Neural progenitor cell (in vitro differentiated cells): ENCODE measurements at regions not wholly inside any gene's neighbourhood (a gene's known extent, or its start where the extent isn't known, plus 50 kb on each side); places are given as distances from the start of the nearest gene placed in this dataset.

Experiments used
- DNase-seq: peaks from one replicate; pipeline ENCODE4 v3.0.0-alpha.2; 2016; ENCODE audit warnings: low spot score
- H2AFZ ChIP-seq: fragments of 200-600 bp; sonication (generic); replicated peaks from 2 replicates; pipeline ENCODE4 v1.6.1; 2016; ENCODE audit warnings: antibody characterized with exemption
- H3F3A ChIP-seq: fragments of 200-600 bp; sonication (generic); 2 replicates; pipeline ENCODE4 v1.6.1; 2016; ENCODE audit warnings: antibody characterized with exemption, low read depth
- H3K27ac ChIP-seq: fragments of 200-600 bp; sonication (generic); 2 replicates; pipeline ENCODE4 v1.5.1; 2016; ENCODE audit warnings: mild to moderate bottlenecking
- H3K27me3 ChIP-seq: fragments of 200-600 bp; sonication (generic); 2 replicates; pipeline ENCODE4 v1.6.1; 2016; ENCODE audit warnings: mild to moderate bottlenecking, moderate library complexity
- H3K36me3 ChIP-seq: fragments of 200-600 bp; sonication (generic); 2 replicates; pipeline ENCODE4 v1.5.1; 2016
- H3K4me1 ChIP-seq: fragments of 200-600 bp; sonication (generic); 2 replicates; pipeline ENCODE4 v1.6.1; 2016; ENCODE audit warnings: mixed run types
- H3K4me2 ChIP-seq: fragments of 200-600 bp; sonication (generic); 2 replicates; pipeline ENCODE4 v1.6.1; 2016
- H3K4me3 ChIP-seq: fragments of 200-600 bp; sonication (generic); 2 replicates; pipeline ENCODE4 v1.5.1; 2016
- H3K79me2 ChIP-seq: fragments of 200-600 bp; sonication (generic); 2 replicates; pipeline ENCODE4 v1.6.1; 2016; ENCODE audit warnings: low read depth
- H3K9ac ChIP-seq: fragments of 200-600 bp; sonication (generic); 2 replicates; pipeline ENCODE4 v1.6.1; 2016
- H3K9me3 ChIP-seq: fragments of 200-600 bp; sonication (generic); 2 replicates; pipeline ENCODE4 v1.5.1; 2016; ENCODE audit warnings: low read depth
- H4K20me1 ChIP-seq: fragments of 200-600 bp; sonication (generic); 2 replicates; pipeline ENCODE4 v1.6.1; 2016; ENCODE audit warnings: low read depth
- H3K27ac Mint-ChIP-seq: 3 replicates; pipeline ENCODE4 v1.8.0; 2021; ENCODE audit warnings: mixed read lengths
- H3K27me3 Mint-ChIP-seq: 2 replicates; pipeline ENCODE4 v1.8.0; 2022; ENCODE audit warnings: low read depth, mild to moderate bottlenecking, inconsistent platforms, moderate library complexity, mixed read lengths; ENCODE audit not compliant: insufficient read depth
- H3K36me3 Mint-ChIP-seq: 3 replicates; pipeline ENCODE4 v1.8.0; 2021; ENCODE audit warnings: mixed read lengths
- H3K4me1 Mint-ChIP-seq: 3 replicates; pipeline ENCODE4 v1.8.0; 2021; ENCODE audit warnings: mixed read lengths
- H3K4me3 Mint-ChIP-seq: 3 replicates; pipeline ENCODE4 v1.8.0; 2021; ENCODE audit warnings: mild to moderate bottlenecking, moderate library complexity, mixed read lengths
- H3K9me3 Mint-ChIP-seq: 3 replicates; pipeline ENCODE4 v1.8.0; 2020; ENCODE audit warnings: mixed read lengths
- CTCF ChIP-seq: fragments of 200-600 bp; sonication (generic); IDR thresholded peaks from 2 replicates; pipeline ENCODE4 v1.5.1; 2017; ENCODE audit warnings: antibody characterized with exemption, mild to moderate bottlenecking
- EZH2 ChIP-seq: fragments of 200-600 bp; sonication (generic); IDR thresholded peaks from 2 replicates; pipeline ENCODE4 v1.6.1; 2017; ENCODE audit warnings: antibody characterized with exemption, mild to moderate bottlenecking, moderate library complexity
- EZH2phosphoT487 ChIP-seq: fragments of 200-600 bp; sonication (generic); IDR thresholded peaks from 2 replicates; pipeline ENCODE4 v1.6.1; 2017; ENCODE audit warnings: antibody characterized with exemption

GRCh38 chr5:99827136-99827535 is 708.0 kb upstream of the FAM174A start:
- Histone ChIP-seq H2AFZ (no peak overlapping the region), H3K9me3 (no peaks in the 10 kb centered on the region), H4K20me1 (no peaks in the 10 kb centered on the region), H3K79me2 (no peaks in the 10 kb centered on the region), H3K27ac (no peak overlapping the region), H3K27me3 (no peaks in the 10 kb centered on the region), H3K9ac (no peak overlapping the region), H3K4me2 (no peak overlapping the region), H3K4me3 (no peak overlapping the region), H3F3A (no peaks in the 10 kb centered on the region), H3K36me3 (no peaks in the 10 kb centered on the region), H3K4me1 (no peaks in the 10 kb centered on the region)
- Mint-ChIP-seq H3K27ac (no peak overlapping the region), H3K27me3 (no peaks in the 10 kb centered on the region), H3K4me1 (no peaks in the 10 kb centered on the region), H3K36me3 (no peaks in the 10 kb centered on the region), H3K9me3 (no peaks in the 10 kb centered on the region), H3K4me3 (no peak overlapping the region)
- DNase-seq, result no peak
- no peak for TF ChIP-seq CTCF
- TF ChIP-seq EZH2, result no peak

GRCh38 chr5:99817796-99818195 is 717.4 kb upstream of the FAM174A start:
- Histone ChIP-seq H4K20me1 (no peaks in the 10 kb centered on the region), H3K9ac (no peak overlapping the region), H3K9me3 (no peaks in the 10 kb centered on the region), H3K4me3 (no peak overlapping the region), H2AFZ (no peak overlapping the region), H3K27ac (no peak overlapping the region), H3K27me3 (no peaks in the 10 kb centered on the region), H3K79me2 (no peaks in the 10 kb centered on the region), H3K36me3 (no peaks in the 10 kb centered on the region), H3F3A (no peaks in the 10 kb centered on the region), H3K4me1 (no peaks in the 10 kb centered on the region), H3K4me2 (no peak overlapping the region)
- Mint-ChIP-seq H3K27me3 (no peaks in the 10 kb centered on the region), H3K4me3 (no peak overlapping the region), H3K4me1 (no peaks in the 10 kb centered on the region), H3K9me3 (no peaks in the 10 kb centered on the region), H3K36me3 (no peaks in the 10 kb centered on the region), H3K27ac (no peak overlapping the region)
- no peak for DNase-seq
- TF ChIP-seq CTCF (no peak), EZH2 (no peak), EZH2phosphoT487 (no peak)

GRCh38 chr5:99814321-99815063 is 720.7 kb upstream of the FAM174A start:
- Mint-ChIP-seq H3K36me3 (no peaks in the 10 kb centered on the region), H3K27ac (no peak overlapping the region), H3K9me3 (no peaks in the 10 kb centered on the region), H3K27me3 (no peaks in the 10 kb centered on the region), H3K4me1 (no peaks in the 10 kb centered on the region), H3K4me3 (no peak overlapping the region)
- Histone ChIP-seq H3F3A (no peaks in the 10 kb centered on the region), H3K4me2 (no peak overlapping the region), H3K36me3 (no peaks in the 10 kb centered on the region), H3K4me3 (no peak overlapping the region), H3K9me3 (no peaks in the 10 kb centered on the region), H3K27ac (no peak overlapping the region), H2AFZ (no peak overlapping the region), H4K20me1 (no peaks in the 10 kb centered on the region), H3K27me3 (no peaks in the 10 kb centered on the region), H3K9ac (no peak overlapping the region), H3K4me1 (no peaks in the 10 kb centered on the region), H3K79me2 (no peaks in the 10 kb centered on the region)
- no peak for TF ChIP-seq EZH2phosphoT487
- no peak for TF ChIP-seq CTCF
- no peak for TF ChIP-seq EZH2
- DNase-seq, result no peak
